GM18907 (cell line): ENCODE measurements at regions not wholly inside any gene's neighbourhood (a gene's known extent, or its start where the extent isn't known, plus 50 kb on each side); places are given as distances from the start of the nearest gene placed in this dataset.

ENCODE experiments used
- ATAC-seq: cut with Tn5 transposase; IDR thresholded peaks from one replicate; pipeline ENCODE4 v1.9.1; 2021; ENCODE audit warnings: mild to moderate bottlenecking, moderate library complexity; ENCODE audit not compliant: unreplicated experiment

- no peak for ATAC-seq
These were observed 381.4 kb downstream of the BCOR start for GRCh38 chrX:39716401-39716800.

- no peak for ATAC-seq
These were observed 380.8 kb downstream of the BCOR start for GRCh38 chrX:39716802-39717540.

GRCh38 chrX:39718981-39719380, 378.8 kb downstream of the BCOR start:
- no peak for ATAC-seq

- ATAC-seq: no peak
These were observed 376.8 kb downstream of the BCOR start for GRCh38 chrX:39720945-39721344.

- no peak for ATAC-seq
These were observed 376.0 kb downstream of the BCOR start for GRCh38 chrX:39721566-39722279.

- no peak for ATAC-seq
These were observed 373.2 kb downstream of the BCOR start for GRCh38 chrX:39724544-39724943.

- no peak for ATAC-seq
These were observed 372.6 kb downstream of the BCOR start for GRCh38 chrX:39725114-39725513.

- ATAC-seq: no peak
These were observed 371.7 kb downstream of the BCOR start for GRCh38 chrX:39725928-39726619.

GRCh38 chrX:39726771-39727170, 371.0 kb downstream of the BCOR start:
- ATAC-seq: no peak

- no peak for ATAC-seq
These were observed 369.7 kb downstream of the BCOR start for GRCh38 chrX:39728025-39728424.

GRCh38 chrX:39728852-39729598, 368.7 kb downstream of the BCOR start:
- ATAC-seq: no peak

GRCh38 chrX:39729981-39730661, 367.6 kb downstream of the BCOR start:
- ATAC-seq: no peak

- ATAC-seq: no peak
These were observed 367.0 kb downstream of the BCOR start for GRCh38 chrX:39730662-39731329.

- no peak for ATAC-seq
These were observed 366.5 kb downstream of the BCOR start for GRCh38 chrX:39731330-39731667.

- no peak for ATAC-seq
These were observed 366.0 kb downstream of the BCOR start for GRCh38 chrX:39731735-39732134.

- no peak for ATAC-seq
These were observed 364.0 kb downstream of the BCOR start for GRCh38 chrX:39733745-39734144.

- no peak for ATAC-seq
These were observed 363.5 kb downstream of the BCOR start for GRCh38 chrX:39734174-39734776.

- no peak for ATAC-seq
These were observed 361.2 kb downstream of the BCOR start for GRCh38 chrX:39736216-39737211.

- ATAC-seq: no peak
These were observed 358.2 kb downstream of the BCOR start for GRCh38 chrX:39739585-39739984.
